Smooth muscle cell (in vitro differentiated cells): ENCODE measurements at regions not wholly inside any gene's neighbourhood (a gene's known extent, or its start where the extent isn't known, plus 50 kb on each side); places are given as distances from the start of the nearest gene placed in this dataset.
"Not testable (repeated sequence)": the region's sequence is repeated elsewhere in the genome, so short reads cannot be mapped to it uniquely, and the experiment has no call there.

Experiments
- DNase-seq: peaks from one replicate; lab custom pipeline; 2025; ENCODE audit not compliant: unreplicated experiment; lab: John Stamatoyannopoulos, UW
- H2AFZ ChIP-seq: fragments of 200-600 bp; sonication (generic); 2 replicates; pipeline ENCODE4 v1.6.0; 2016; ENCODE audit warnings: antibody characterized with exemption, low read depth, mild to moderate bottlenecking
- H3F3A ChIP-seq: fragments of 200-600 bp; sonication (generic); 2 replicates; pipeline ENCODE4 v1.6.0; 2017; ENCODE audit warnings: antibody characterized with exemption, low read depth
- H3K27ac ChIP-seq: fragments of 200-600 bp; sonication (generic); 2 replicates; pipeline ENCODE4 v1.5.1; 2016; ENCODE audit warnings: low read depth, mild to moderate bottlenecking
- H3K27me3 ChIP-seq: fragments of 200-600 bp; sonication (generic); 2 replicates; pipeline ENCODE4 v1.6.1; 2016; ENCODE audit warnings: low read depth, mild to moderate bottlenecking
- H3K36me3 ChIP-seq: fragments of 200-600 bp; sonication (generic); 2 replicates; pipeline ENCODE4 v1.5.1; 2016; ENCODE audit warnings: low read depth
- H3K4me1 ChIP-seq: fragments of 200-600 bp; sonication (generic); 2 replicates; pipeline ENCODE4 v1.5.1; 2016; ENCODE audit warnings: low read depth
- H3K4me2 ChIP-seq: fragments of 200-600 bp; sonication (generic); 2 replicates; pipeline ENCODE4 v1.6.0; 2016; ENCODE audit warnings: mild to moderate bottlenecking
- H3K4me3 ChIP-seq: fragments of 200-600 bp; sonication (generic); 2 replicates; pipeline ENCODE4 v1.5.1; 2016; ENCODE audit warnings: mild to moderate bottlenecking
- H3K79me2 ChIP-seq: fragments of 200-600 bp; sonication (generic); 2 replicates; pipeline ENCODE4 v1.6.0; 2016; ENCODE audit warnings: low read depth, mild to moderate bottlenecking
- H3K9ac ChIP-seq: fragments of 200-600 bp; sonication (generic); 2 replicates; pipeline ENCODE4 v1.6.0; 2016; ENCODE audit warnings: low read depth
- H3K9me3 ChIP-seq: fragments of 200-600 bp; sonication (generic); replicated peaks from 2 replicates; pipeline ENCODE4 v1.5.1; 2016; ENCODE audit warnings: low read depth
- H4K20me1 ChIP-seq: fragments of 200-600 bp; sonication (generic); 2 replicates; pipeline ENCODE4 v1.6.0; 2016; ENCODE audit warnings: low read depth
- CTCF ChIP-seq: fragments of 200-600 bp; sonication (generic); IDR thresholded peaks from 2 replicates; pipeline ENCODE4 v1.5.1; 2017; ENCODE audit warnings: borderline replicate concordance, mild to moderate bottlenecking, antibody characterized with exemption; ENCODE audit not compliant: insufficient read depth, poor library complexity, severe bottlenecking
- WGBS: methylation state at CpG from one replicate; pipeline ENCODE4 v1.1.7; 2016; ENCODE audit warnings: low lambda C conversion rate; 5-methylcytosine and 5-hydroxymethylcytosine counted together

- H3K79me2 ChIP-seq, result no peaks in the 10 kb centered on the region
- H4K20me1 ChIP-seq, result no peaks in the 10 kb centered on the region
- no peak overlapping the region for H3K4me3 ChIP-seq
- H3K36me3 ChIP-seq, result no peaks in the 10 kb centered on the region
- no peaks in the 10 kb centered on the region for H3K27me3 ChIP-seq
- WGBS, result 68% methylated on average over 1 of the region's 1 CpG
- no peak overlapping the region for H3K27ac ChIP-seq
- no peak for TF ChIP-seq CTCF
- H3F3A ChIP-seq, result no peaks in the 10 kb centered on the region
- H3K4me1 ChIP-seq, result no peaks in the 10 kb centered on the region
- H2AFZ ChIP-seq, result no peak overlapping the region
- no peak overlapping the region for H3K4me2 ChIP-seq
- H3K9me3 ChIP-seq, result no peaks in the 10 kb centered on the region
- no peak overlapping the region for H3K9ac ChIP-seq
- DNase-seq, result no peak
Observed at GRCh38 chrX:21194526-21194925, 179.7 kb upstream of the CNKSR2 start.

GRCh38 chrX:21207080-21207479, 167.1 kb upstream of the CNKSR2 start:
- no peak overlapping the region for H3K9ac ChIP-seq
- DNase-seq, result no peak
- H3K79me2 ChIP-seq, result no peaks in the 10 kb centered on the region
- H3K27me3 ChIP-seq, result no peaks in the 10 kb centered on the region
- H4K20me1 ChIP-seq, result no peaks in the 10 kb centered on the region
- no peak overlapping the region for H3K27ac ChIP-seq
- H3F3A ChIP-seq, result no peaks in the 10 kb centered on the region
- no peak overlapping the region for H3K4me3 ChIP-seq
- no peak for TF ChIP-seq CTCF
- H3K9me3 ChIP-seq, result peaks cover 7% of the 10 kb centered on the region
- no peaks in the 10 kb centered on the region for H3K4me1 ChIP-seq
- no peak overlapping the region for H3K4me2 ChIP-seq
- no peaks in the 10 kb centered on the region for H3K36me3 ChIP-seq
- no peak overlapping the region for H2AFZ ChIP-seq

GRCh38 chrX:21219208-21219607, 155.0 kb upstream of the CNKSR2 start:
- not testable (repeated sequence) for H3K9me3 ChIP-seq, H3K4me1 ChIP-seq, H3K4me3 ChIP-seq, H3K9ac ChIP-seq, H3K27me3 ChIP-seq, H2AFZ ChIP-seq, H3K27ac ChIP-seq, DNase-seq, H3K4me2 ChIP-seq, H4K20me1 ChIP-seq, H3F3A ChIP-seq, H3K36me3 ChIP-seq, H3K79me2 ChIP-seq
- WGBS, result 73% methylated on average over 3 of the region's 3 CpGs

GRCh38 chrX:21225643-21226042, 148.6 kb upstream of the CNKSR2 start:
- Histone ChIP-seq H3K27me3 (no peaks in the 10 kb centered on the region), H4K20me1 (no peaks in the 10 kb centered on the region), H3K4me3 (no peak overlapping the region), H3K9ac (no peak overlapping the region), H3K9me3 (peaks cover 2% of the 10 kb centered on the region), H3F3A (no peaks in the 10 kb centered on the region), H3K4me1 (no peaks in the 10 kb centered on the region), H3K79me2 (no peaks in the 10 kb centered on the region), H3K4me2 (no peak overlapping the region), H3K27ac (no peak overlapping the region), H2AFZ (no peak overlapping the region), H3K36me3 (no peaks in the 10 kb centered on the region)
- no peak for TF ChIP-seq CTCF
- WGBS, result 88% methylated on average over 1 of the region's 1 CpG
- no peak for DNase-seq

GRCh38 chrX:21228974-21229373, 145.2 kb upstream of the CNKSR2 start:
- not testable (repeated sequence) for H3K27me3 ChIP-seq, H3K9me3 ChIP-seq, H2AFZ ChIP-seq, H3K36me3 ChIP-seq, DNase-seq, H3K79me2 ChIP-seq, H3K4me1 ChIP-seq, H4K20me1 ChIP-seq, H3K4me2 ChIP-seq, H3K9ac ChIP-seq, H3K27ac ChIP-seq, H3K4me3 ChIP-seq, H3F3A ChIP-seq
- 80% methylated on average over 3 of the region's 3 CpGs for WGBS
